Activated CD4-positive, alpha-beta memory T cell treated with anti-CD3 and anti-CD28 coated beads for 36 hours (primary cell): ENCODE measurements at regions not wholly inside any gene's neighbourhood (a gene's known extent, or its start where the extent isn't known, plus 50 kb on each side); places are given as distances from the start of the nearest gene placed in this dataset.
"Not testable (repeated sequence)": the region's sequence is repeated elsewhere in the genome, so short reads cannot be mapped to it uniquely, and the experiment has no call there.

Experiments used
- CTCF ChIA-PET: fragments of 350-600 bp; sonication (Branson Sonifier 250); formaldehyde crosslinking; loops from one replicate; lab custom pipeline; 2021; ENCODE audit warnings: antibody characterized with exemption, inconsistent platforms; lab: Charles Lee
- POLR2A ChIA-PET: fragments of 350-600 bp; sonication (Branson Sonifier 250); formaldehyde crosslinking; loops from one replicate; lab custom pipeline; 2021; ENCODE audit warnings: antibody characterized with exemption; lab: Charles Lee
- DNase-seq: peaks from one replicate; pipeline ENCODE4 v3.0.0-alpha.2; 2020
- H3K27ac Mint-ChIP-seq: one replicate; pipeline ENCODE4 v1.8.0; 2021; ENCODE audit warnings: mixed read lengths
- H3K27me3 Mint-ChIP-seq: one replicate; pipeline ENCODE4 v1.8.0; 2021; ENCODE audit warnings: mixed read lengths
- H3K36me3 Mint-ChIP-seq: one replicate; pipeline ENCODE4 v1.8.0; 2021; ENCODE audit warnings: mixed read lengths
- H3K4me1 Mint-ChIP-seq: one replicate; pipeline ENCODE4 v1.8.0; 2021; ENCODE audit warnings: low read depth, mixed read lengths
- H3K4me3 Mint-ChIP-seq: one replicate; pipeline ENCODE4 v1.8.0; 2021; ENCODE audit warnings: mild to moderate bottlenecking, mixed read lengths
- H3K9me3 Mint-ChIP-seq: one replicate; pipeline ENCODE4 v1.8.0; 2021; ENCODE audit warnings: mixed read lengths
- intact Hi-C: fragments of 100-400 bp; cut with micrococcal nuclease; formaldehyde crosslinking; loops from one replicate; pipeline ENCODE4 v1.15.1; 2023

GRCh38 chr1:66460776-66461175 is 73.2 kb upstream of the SGIP1 start:
- Mint-ChIP-seq H3K36me3 (no peaks in the 10 kb centered on the region), H3K4me1 (no peaks in the 10 kb centered on the region), H3K9me3 (peaks cover 20% of the 10 kb centered on the region), H3K27me3 (peaks cover 11% of the 10 kb centered on the region), H3K4me3 (no peak overlapping the region), H3K27ac (no peak overlapping the region)
- no peak for DNase-seq
- intact Hi-C loops: no loop called here
- ChIA-PET POLR2A (no interaction called here), CTCF (no interaction called here)

DNA sequence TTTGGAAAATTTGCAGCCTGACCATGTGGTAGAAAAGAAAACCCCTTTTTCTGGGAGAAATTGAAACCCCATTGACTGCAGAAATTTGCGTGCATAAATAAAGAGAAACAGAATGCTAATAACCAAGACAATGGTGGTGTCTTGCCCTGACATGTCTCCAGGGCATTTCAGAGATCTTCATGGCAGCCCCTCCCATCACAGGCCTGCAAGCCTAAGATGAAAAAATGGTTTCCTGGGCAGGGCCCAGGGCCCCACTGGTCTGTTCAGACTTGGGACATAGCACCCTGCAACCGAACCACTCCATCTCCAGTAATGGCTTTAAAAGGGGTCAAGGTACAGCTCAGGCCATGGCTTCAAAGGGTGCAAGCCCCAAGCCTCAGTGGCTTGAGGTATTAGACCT is 71.6 kb upstream of the SGIP1 start:
- no peak for DNase-seq
- ChIA-PET POLR2A (no interaction called here), CTCF (no interaction called here)
- intact Hi-C loops: no loop called here
- Mint-ChIP-seq H3K27me3 (peaks cover 11% of the 10 kb centered on the region), H3K36me3 (no peaks in the 10 kb centered on the region), H3K4me3 (no peak overlapping the region), H3K9me3 (peaks cover 20% of the 10 kb centered on the region), H3K4me1 (no peaks in the 10 kb centered on the region), H3K27ac (no peak overlapping the region)

- DNase-seq: no peak
- H3K27me3 Mint-ChIP-seq: peaks cover 16% of the 10 kb centered on the region
- H3K4me1 Mint-ChIP-seq: no peaks in the 10 kb centered on the region
- ChIA-PET CTCF (interaction anchor here (1.1 to 2.4 kb wide), 2 partner anchors 18 to 39 kb away, joined by 3 to 5 read pairs; no protein-coding TSS in a partner anchor), POLR2A (interaction anchor here (0.6 kb wide), 1 partner anchor 12 kb away, joined by 3 read pairs; no protein-coding TSS in a partner anchor)
- peaks cover 20% of the 10 kb centered on the region for H3K9me3 Mint-ChIP-seq
- no peak overlapping the region for H3K27ac Mint-ChIP-seq
- intact Hi-C loops: no loop called here
- H3K4me3 Mint-ChIP-seq: no peak overlapping the region
- H3K36me3 Mint-ChIP-seq: no peaks in the 10 kb centered on the region
Observed at GRCh38 chr1:66464351-66464750, 69.6 kb upstream of the SGIP1 start.

DNA sequence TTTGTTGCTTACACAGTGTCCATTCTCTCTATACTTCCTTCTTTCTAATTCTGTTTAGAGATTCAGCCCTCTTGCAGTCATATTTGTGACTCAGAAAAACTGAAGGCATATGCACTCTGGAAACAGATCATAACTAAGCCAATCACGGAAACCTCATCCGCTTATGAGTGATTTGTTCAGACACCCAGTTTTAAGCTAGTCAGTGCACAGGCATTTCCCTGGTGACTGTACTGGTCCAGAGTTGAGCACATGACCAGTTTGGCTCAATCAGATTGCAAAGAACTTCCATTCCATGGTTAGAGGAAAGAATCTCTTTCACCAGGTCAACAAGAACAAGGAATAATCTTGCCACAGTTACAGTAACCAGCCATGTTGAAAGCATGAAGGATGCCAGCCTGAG is 69.2 kb upstream of the SGIP1 start:
- Mint-ChIP-seq H3K36me3 (no peaks in the 10 kb centered on the region), H3K4me3 (no peak overlapping the region), H3K27ac (no peak overlapping the region), H3K9me3 (peaks cover 16% of the 10 kb centered on the region), H3K27me3 (peaks cover 15% of the 10 kb centered on the region), H3K4me1 (no peaks in the 10 kb centered on the region)
- no peak for DNase-seq
- intact Hi-C loops: no loop called here
- ChIA-PET CTCF (interaction anchor here (1.1 to 2.4 kb wide), 2 partner anchors 19 to 39 kb away, joined by 3 to 5 read pairs; no protein-coding TSS in a partner anchor), POLR2A (interaction anchor here (0.6 kb wide), 1 partner anchor 12 kb away, joined by 3 read pairs; no protein-coding TSS in a partner anchor)

DNA sequence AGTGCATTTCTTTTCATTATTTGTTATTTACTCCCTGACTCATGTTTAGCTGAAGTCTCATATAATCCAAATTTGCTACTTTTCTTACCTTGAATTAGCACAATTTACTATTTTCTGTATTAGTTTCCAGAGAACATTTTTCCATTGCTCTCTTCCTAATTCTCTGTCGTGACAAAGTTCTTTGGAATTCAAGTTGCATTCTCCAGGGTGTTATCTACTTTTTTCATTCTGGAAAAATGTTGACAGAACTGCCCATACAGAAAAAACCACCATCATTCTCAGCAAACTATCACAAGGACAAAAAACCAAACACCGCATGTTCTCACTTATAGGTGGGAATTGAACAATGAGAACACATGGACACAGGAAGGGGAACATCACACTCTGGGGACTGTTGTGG is 67.3 kb upstream of the SGIP1 start:
- CTCF ChIA-PET, POLR2A ChIA-PET: not testable (repeated sequence)
- H3K27me3 Mint-ChIP-seq: peaks cover 13% of the 10 kb centered on the region

GRCh38 chr1:66468722-66469121 is 65.2 kb upstream of the SGIP1 start:
- Mint-ChIP-seq H3K27me3 (peaks cover 19% of the 10 kb centered on the region), H3K9me3 (no peaks in the 10 kb centered on the region), H3K36me3 (no peaks in the 10 kb centered on the region), H3K4me1 (no peaks in the 10 kb centered on the region), H3K27ac (no peak overlapping the region), H3K4me3 (no peak overlapping the region)
- DNase-seq: no peak
- intact Hi-C loops: no loop called here
- ChIA-PET POLR2A (no interaction called here), CTCF (interaction anchor here (1.0 to 1.3 kb wide), 2 partner anchors 10 to 35 kb away, joined by 3 read pairs; no protein-coding TSS in a partner anchor)

More for the DNA sequence above, 67.3 kb upstream of the SGIP1 start:
- H3K27ac Mint-ChIP-seq, intact Hi-C loops, DNase-seq, H3K4me3 Mint-ChIP-seq, H3K9me3 Mint-ChIP-seq, H3K36me3 Mint-ChIP-seq, H3K4me1 Mint-ChIP-seq: not testable (repeated sequence)

DNA sequence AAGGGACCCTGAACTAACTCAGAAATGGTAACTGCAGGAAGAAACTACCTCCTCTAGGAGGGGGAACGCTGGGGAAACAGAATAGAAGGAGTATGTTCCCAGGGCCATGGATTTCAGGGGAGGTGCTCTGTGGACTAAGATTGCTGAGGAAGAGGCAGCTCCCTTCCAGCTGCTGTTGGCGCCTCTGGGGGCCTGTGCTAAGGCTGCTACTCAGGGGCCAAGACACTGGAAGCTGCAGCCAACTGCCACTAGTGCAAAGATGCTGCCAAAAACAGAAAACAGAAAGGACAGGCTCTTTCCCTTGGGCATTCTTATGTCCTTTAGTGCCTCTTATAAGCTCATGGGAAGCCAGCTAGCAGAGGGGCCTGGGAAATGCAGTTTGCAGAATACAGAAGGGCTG is 58.0 kb upstream of the SGIP1 start:
- CTCF ChIA-PET: interaction anchor here (1.6 kb wide), 1 partner anchor 28 kb away, joined by 4 read pairs; no protein-coding TSS in a partner anchor
- peaks cover 30% of the 10 kb centered on the region for H3K27me3 Mint-ChIP-seq

GRCh38 chr1:66476774-66477173 is 57.2 kb upstream of the SGIP1 start:
- no peaks in the 10 kb centered on the region for H3K4me1 Mint-ChIP-seq
- H3K9me3 Mint-ChIP-seq: no peaks in the 10 kb centered on the region
- H3K36me3 Mint-ChIP-seq: no peaks in the 10 kb centered on the region
- POLR2A ChIA-PET: no interaction called here
- no peak overlapping the region for H3K4me3 Mint-ChIP-seq
- no peak for DNase-seq
- intact Hi-C loops: no loop called here
- CTCF ChIA-PET: interaction anchor here (1.2 kb wide), 1 partner anchor 27 kb away, joined by 3 read pairs; no protein-coding TSS in a partner anchor
- no peak overlapping the region for H3K27ac Mint-ChIP-seq
- peaks cover 29% of the 10 kb centered on the region for H3K27me3 Mint-ChIP-seq

More for the DNA sequence above, 58.0 kb upstream of the SGIP1 start:
- DNase-seq: no peak
- no peaks in the 10 kb centered on the region for H3K9me3 Mint-ChIP-seq
- POLR2A ChIA-PET: no interaction called here
- no peak overlapping the region for H3K27ac Mint-ChIP-seq
- H3K36me3 Mint-ChIP-seq: no peaks in the 10 kb centered on the region
- intact Hi-C loops: no loop called here
- no peak overlapping the region for H3K4me3 Mint-ChIP-seq
- no peaks in the 10 kb centered on the region for H3K4me1 Mint-ChIP-seq

GRCh38 chr1:66478116-66478515 is 55.8 kb upstream of the SGIP1 start:
- ChIA-PET CTCF (interaction anchor here (0.8 to 1.2 kb wide), 3 partner anchors 10 to 32 kb away, joined by 3 read pairs; no protein-coding TSS in a partner anchor), POLR2A (no interaction called here)
- no peak for DNase-seq
- Mint-ChIP-seq H3K36me3 (no peaks in the 10 kb centered on the region), H3K27me3 (peaks cover 24% of the 10 kb centered on the region), H3K4me3 (no peak overlapping the region), H3K27ac (no peak overlapping the region), H3K4me1 (no peaks in the 10 kb centered on the region), H3K9me3 (peaks cover 3% of the 10 kb centered on the region)
- intact Hi-C loops: no loop called here

GRCh38 chr1:66480162-66480561 is 53.8 kb upstream of the SGIP1 start:
- Mint-ChIP-seq H3K27ac (no peak overlapping the region), H3K36me3 (no peaks in the 10 kb centered on the region), H3K9me3 (peaks cover 3% of the 10 kb centered on the region), H3K4me1 (no peaks in the 10 kb centered on the region), H3K4me3 (no peak overlapping the region), H3K27me3 (peaks cover 21% of the 10 kb centered on the region)
- POLR2A ChIA-PET: no interaction called here
- no peak for DNase-seq
- intact Hi-C loops: no loop called here
- CTCF ChIA-PET: no interaction called here

GRCh38 chr1:66481215-66481614 is 52.7 kb upstream of the SGIP1 start:
- not testable (repeated sequence) for H3K4me1 Mint-ChIP-seq, DNase-seq

More at GRCh38 chr1:66481215-66481614, 52.7 kb upstream of the SGIP1 start:
- H3K36me3 Mint-ChIP-seq, intact Hi-C loops, POLR2A ChIA-PET, H3K9me3 Mint-ChIP-seq, H3K27ac Mint-ChIP-seq, CTCF ChIA-PET, H3K4me3 Mint-ChIP-seq: not testable (repeated sequence)
- H3K27me3 Mint-ChIP-seq: peaks cover 15% of the 10 kb centered on the region
